Uterus (tissue), 2 donors: ENCODE measurements at regions not wholly inside any gene's neighbourhood (a gene's known extent, or its start where the extent isn't known, plus 50 kb on each side); places are given as distances from the start of the nearest gene placed in this dataset.

Experiments used
- CTCF ChIP-seq, 4 experiments: fragments of 200-600 bp in 2 of 4; fragments of 450-650 bp in 2 of 4; sonication (generic) in 2 of 4; IDR thresholded peaks; one replicate each; pipeline ENCODE4 v1.5.1; 2016 to 2019; ENCODE audit warnings: antibody characterized with exemption in 4 of 4, mild to moderate bottlenecking in 2 of 4, moderate library complexity in 1 of 4
- POLR2A ChIP-seq, 2 donors: fragments of 450-650 bp; IDR thresholded peaks; one replicate each; pipeline ENCODE4 v1.6.1; 2016; ENCODE audit warnings: antibody characterized with exemption in 2 of 2, mild to moderate bottlenecking in 1 of 2, moderate library complexity in 1 of 2

GRCh38 chr22:49641770-49642313, 185.8 kb downstream of the BRD1 start:
- no peak for TF ChIP-seq CTCF (IDR thresholded peaks at IDR 0.05)
- TF ChIP-seq POLR2A (IDR thresholded peaks at IDR 0.05): no peak
